Effector memory CD8-positive, alpha-beta T cell (primary cell): ENCODE measurements at regions not wholly inside any gene's neighbourhood (a gene's known extent, or its start where the extent isn't known, plus 50 kb on each side); places are given as distances from the start of the nearest gene placed in this dataset.

Source experiments
- ATAC-seq: fragments of 150-1000 bp; cut with Tn5 transposase; replicated peaks from 2 replicates; pipeline ENCODE4 v1.10.0; 2021; ENCODE audit warnings: mild to moderate bottlenecking, moderate library complexity
- DNase-seq, 3 experiments: peaks; one replicate each; pipeline ENCODE4 v3.0.0; 2021
- H3K27ac Mint-ChIP-seq, 2 donors: one replicate each; pipeline ENCODE4 v1.8.0; 2022; ENCODE audit warnings: mild to moderate bottlenecking in 2 of 2, mixed read lengths in 2 of 2, moderate library complexity in 2 of 2
- H3K27me3 Mint-ChIP-seq, 2 donors: one replicate each; pipeline ENCODE4 v1.8.0; 2022; ENCODE audit warnings: mixed read lengths in 2 of 2
- H3K36me3 Mint-ChIP-seq: one replicate; pipeline ENCODE4 v1.8.0; 2022; ENCODE audit warnings: mild to moderate bottlenecking, moderate library complexity, mixed read lengths; ENCODE audit not compliant: insufficient read depth
- H3K4me1 Mint-ChIP-seq, 2 donors: one replicate each; pipeline ENCODE4 v1.8.0; 2022; ENCODE audit warnings: low read depth in 2 of 2, mixed read lengths in 2 of 2
- H3K4me3 Mint-ChIP-seq, 2 donors: one replicate each; pipeline ENCODE4 v1.8.0; 2022; ENCODE audit warnings: mild to moderate bottlenecking in 2 of 2, mixed read lengths in 2 of 2, moderate library complexity in 2 of 2
- H3K9me3 Mint-ChIP-seq, 2 donors: one replicate each; pipeline ENCODE4 v1.8.0; 2022; ENCODE audit warnings: mixed read lengths in 2 of 2

GRCh38 chr6:44705596-44705995 lies 318.1 kb downstream of the CDC5L start:
- DNase-seq (no peak), ATAC-seq (no peak)
- no peaks in the 10 kb centered on the region for H3K9me3 Mint-ChIP-seq
- peaks cover 4 to 10% of the 10 kb centered on the region in 2 donors for H3K4me1 Mint-ChIP-seq
- H3K27me3 Mint-ChIP-seq, result no peaks in the 10 kb centered on the region
- no peak overlapping the region for H3K4me3 Mint-ChIP-seq
- no peak overlapping the region for H3K27ac Mint-ChIP-seq
- no peaks in the 10 kb centered on the region for H3K36me3 Mint-ChIP-seq

GRCh38 chr6:44706011-44706410 lies 318.5 kb downstream of the CDC5L start:
- Mint-ChIP-seq H3K27me3 (no peaks in the 10 kb centered on the region), H3K36me3 (no peaks in the 10 kb centered on the region), H3K4me3 (no peak overlapping the region), H3K27ac (no peak overlapping the region), H3K4me1 (peaks cover 4 to 10% of the 10 kb centered on the region in 2 donors), H3K9me3 (no peaks in the 10 kb centered on the region)
- ATAC-seq (no peak), DNase-seq (no peak)

- no peaks in the 10 kb centered on the region for H3K36me3 Mint-ChIP-seq
- DNase-seq, result no peak
- H3K9me3 Mint-ChIP-seq, result no peaks in the 10 kb centered on the region
- no peak overlapping the region for H3K4me3 Mint-ChIP-seq
- peaks cover 4 to 10% of the 10 kb centered on the region in 2 donors for H3K4me1 Mint-ChIP-seq
- no peak overlapping the region for H3K27ac Mint-ChIP-seq
- H3K27me3 Mint-ChIP-seq, result no peaks in the 10 kb centered on the region
- ATAC-seq, result no peak
Observed at GRCh38 chr6:44708208-44708607, 320.7 kb downstream of the CDC5L start.

GRCh38 chr6:44712353-44713111 lies 325.0 kb downstream of the CDC5L start:
- no peaks in the 10 kb centered on the region for H3K36me3 Mint-ChIP-seq
- H3K27ac Mint-ChIP-seq, result no peak overlapping the region
- H3K27me3 Mint-ChIP-seq, result peaks cover 7 to 10% of the 10 kb centered on the region in 2 donors
- no peaks in the 10 kb centered on the region for H3K4me1 Mint-ChIP-seq
- no peaks in the 10 kb centered on the region for H3K9me3 Mint-ChIP-seq
- DNase-seq (no peak), ATAC-seq (no peak)
- no peak overlapping the region for H3K4me3 Mint-ChIP-seq

- Mint-ChIP-seq H3K27me3 (peaks cover 7 to 10% of the 10 kb centered on the region in 2 donors), H3K27ac (no peak overlapping the region), H3K4me1 (no peaks in the 10 kb centered on the region), H3K36me3 (no peaks in the 10 kb centered on the region), H3K9me3 (no peaks in the 10 kb centered on the region), H3K4me3 (no peak overlapping the region)
- DNase-seq (no peak), ATAC-seq (no peak)
Observed at GRCh38 chr6:44715188-44715587, 327.7 kb downstream of the CDC5L start.

GRCh38 chr6:44715925-44716324 lies 328.4 kb downstream of the CDC5L start:
- ATAC-seq (no peak), DNase-seq (no peak)
- Mint-ChIP-seq H3K4me1 (no peaks in the 10 kb centered on the region), H3K27ac (no peak overlapping the region), H3K36me3 (no peaks in the 10 kb centered on the region), H3K4me3 (no peak overlapping the region), H3K9me3 (no peaks in the 10 kb centered on the region), H3K27me3 (peaks cover 7 to 10% of the 10 kb centered on the region in 2 donors)

GRCh38 chr6:44717431-44717830 lies 329.9 kb downstream of the CDC5L start:
- H3K9me3 Mint-ChIP-seq, result no peaks in the 10 kb centered on the region
- peaks cover 7 to 10% of the 10 kb centered on the region in 2 donors for H3K27me3 Mint-ChIP-seq
- no peak for DNase-seq
- H3K36me3 Mint-ChIP-seq, result no peaks in the 10 kb centered on the region
- no peak overlapping the region for H3K27ac Mint-ChIP-seq
- ATAC-seq, result no peak
- H3K4me3 Mint-ChIP-seq, result no peak overlapping the region
- H3K4me1 Mint-ChIP-seq, result no peaks in the 10 kb centered on the region

GRCh38 chr6:44721954-44722578 lies 334.6 kb downstream of the CDC5L start:
- Mint-ChIP-seq H3K36me3 (no peaks in the 10 kb centered on the region), H3K27me3 (peaks cover 0 to 24% of the 10 kb centered on the region in 2 donors), H3K4me3 (no peak overlapping the region), H3K9me3 (no peaks in the 10 kb centered on the region), H3K4me1 (no peaks in the 10 kb centered on the region), H3K27ac (no peak overlapping the region)
- no peak for ATAC-seq
- no peak for DNase-seq

GRCh38 chr6:44722736-44723135 lies 335.2 kb downstream of the CDC5L start:
- Mint-ChIP-seq H3K9me3 (no peaks in the 10 kb centered on the region), H3K36me3 (no peaks in the 10 kb centered on the region), H3K4me1 (no peaks in the 10 kb centered on the region), H3K27ac (no peak overlapping the region), H3K27me3 (peaks cover 0 to 24% of the 10 kb centered on the region in 2 donors), H3K4me3 (no peak overlapping the region)
- ATAC-seq (no peak), DNase-seq (no peak)

- H3K9me3 Mint-ChIP-seq, result no peaks in the 10 kb centered on the region
- no peak for ATAC-seq
- peaks cover 0 to 24% of the 10 kb centered on the region in 2 donors for H3K27me3 Mint-ChIP-seq
- H3K27ac Mint-ChIP-seq, result no peak overlapping the region
- H3K36me3 Mint-ChIP-seq, result no peaks in the 10 kb centered on the region
- no peak for DNase-seq
- no peak overlapping the region for H3K4me3 Mint-ChIP-seq
- no peaks in the 10 kb centered on the region for H3K4me1 Mint-ChIP-seq
Observed at GRCh38 chr6:44723439-44724197, 336.1 kb downstream of the CDC5L start.

- Mint-ChIP-seq H3K9me3 (no peaks in the 10 kb centered on the region), H3K27me3 (peaks cover 0 to 24% of the 10 kb centered on the region in 2 donors), H3K4me3 (no peak overlapping the region), H3K27ac (no peak overlapping the region), H3K36me3 (no peaks in the 10 kb centered on the region), H3K4me1 (no peaks in the 10 kb centered on the region)
- ATAC-seq, result no peak
- DNase-seq, result no peak
Observed at GRCh38 chr6:44725070-44725469, 337.6 kb downstream of the CDC5L start.

GRCh38 chr6:44727651-44728630 lies 340.4 kb downstream of the CDC5L start:
- ATAC-seq (no peak), DNase-seq (no peak)
- Mint-ChIP-seq H3K4me1 (no peaks in the 10 kb centered on the region), H3K27ac (no peak overlapping the region), H3K4me3 (no peak overlapping the region), H3K9me3 (no peaks in the 10 kb centered on the region), H3K36me3 (no peaks in the 10 kb centered on the region), H3K27me3 (peaks cover 0 to 24% of the 10 kb centered on the region in 2 donors)
